SU-DHL-6 (cell line): ENCODE measurements at regions not wholly inside any gene's neighbourhood (a gene's known extent, or its start where the extent isn't known, plus 50 kb on each side); places are given as distances from the start of the nearest gene placed in this dataset.

Source experiments
- EZH2phosphoT487 ChIP-seq: fragments of 200-600 bp; sonication (generic), shearing (Covaris generic); conservative IDR thresholded peaks from 2 replicates; pipeline ENCODE4 v1.6.1; 2018; ENCODE audit warnings: mild to moderate bottlenecking, antibody characterized with exemption, low read length, moderate library complexity, mixed read lengths
- TF ChIP-seq, protein P1 (sequence below): fragments of 200-600 bp; sonication (generic); IDR thresholded peaks from one replicate; pipeline ENCODE4 v1.5.1; 2017; ENCODE audit warnings: antibody characterized with exemption, mild to moderate bottlenecking, low read length, moderate library complexity; ENCODE audit not compliant: insufficient read depth, poor library complexity, severe bottlenecking

- TF ChIP-seq, protein P1, sequence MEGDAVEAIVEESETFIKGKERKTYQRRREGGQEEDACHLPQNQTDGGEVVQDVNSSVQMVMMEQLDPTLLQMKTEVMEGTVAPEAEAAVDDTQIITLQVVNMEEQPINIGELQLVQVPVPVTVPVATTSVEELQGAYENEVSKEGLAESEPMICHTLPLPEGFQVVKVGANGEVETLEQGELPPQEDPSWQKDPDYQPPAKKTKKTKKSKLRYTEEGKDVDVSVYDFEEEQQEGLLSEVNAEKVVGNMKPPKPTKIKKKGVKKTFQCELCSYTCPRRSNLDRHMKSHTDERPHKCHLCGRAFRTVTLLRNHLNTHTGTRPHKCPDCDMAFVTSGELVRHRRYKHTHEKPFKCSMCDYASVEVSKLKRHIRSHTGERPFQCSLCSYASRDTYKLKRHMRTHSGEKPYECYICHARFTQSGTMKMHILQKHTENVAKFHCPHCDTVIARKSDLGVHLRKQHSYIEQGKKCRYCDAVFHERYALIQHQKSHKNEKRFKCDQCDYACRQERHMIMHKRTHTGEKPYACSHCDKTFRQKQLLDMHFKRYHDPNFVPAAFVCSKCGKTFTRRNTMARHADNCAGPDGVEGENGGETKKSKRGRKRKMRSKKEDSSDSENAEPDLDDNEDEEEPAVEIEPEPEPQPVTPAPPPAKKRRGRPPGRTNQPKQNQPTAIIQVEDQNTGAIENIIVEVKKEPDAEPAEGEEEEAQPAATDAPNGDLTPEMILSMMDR = no peak
- no peak for TF ChIP-seq EZH2phosphoT487
These were observed 265.2 kb downstream of the TFCP2L1 start for GRCh38 chr2:121019756-121020155.
